HepG2 (cell line): ENCODE measurements at regions not wholly inside any gene's neighbourhood (a gene's known extent, or its start where the extent isn't known, plus 50 kb on each side); places are given as distances from the start of the nearest gene placed in this dataset.

Source experiments
- ATAC-seq: fragments of 200-7000 bp; cut with Tn5 transposase; 3 replicates; pipeline ENCODE4 v1.9.1; 2020; ENCODE audit warnings: mild to moderate bottlenecking, moderate library complexity
- BruUV-seq: library from RNA; stranded (reverse); fragments of 400-500 nt; replicated peaks from 2 replicates; lab custom pipeline; 2021; lab: Mats Ljungman, UMichigan
- CTCF ChIA-PET: fragments of 300-600 bp; formaldehyde crosslinking; extraction: SDS; loops from one replicate; lab custom pipeline; 2021; ENCODE audit warnings: low total read pairs, inconsistent platforms, low intra/inter-chr PET ratio; lab: Yijun Ruan, JAX
- POLR2A ChIA-PET: fragments of 350-600 bp; sonication (Branson Sonifier 250); formaldehyde crosslinking; loops from one replicate; lab custom pipeline; 2020; ENCODE audit warnings: antibody characterized with exemption, inconsistent platforms; lab: Yijun Ruan, JAX
- DNase-seq: peaks from one replicate; pipeline ENCODE4 v3.0.0-alpha.2; 2015; ENCODE audit warnings: low spot score
- FAIRE-seq: peaks from 3 replicates; lab custom pipeline; 2011; peaks lifted over from hg19 to GRCh38; lab: Jason Lieb, UNC
- H2AFZ ChIP-seq: one replicate; pipeline ENCODE4 v1.6.1; 2011; ENCODE audit warnings: low read length, inconsistent platforms
- H3K27ac ChIP-seq: fragments of 300-600 bp; 3 replicates; pipeline ENCODE4 v1.8.0; 2011; ENCODE audit warnings: mixed run types, mild to moderate bottlenecking, mixed read lengths, low read length, inconsistent platforms; ENCODE audit not compliant: insufficient read depth; ENCODE audit errors: extremely low read length
- H3K27me3 ChIP-seq, 2 experiments: fragments of 200-600 bp in 1 of 2; 2 replicates in 1 of 2; 3 replicates in 1 of 2; pipeline versions ENCODE4 v1.6.0 to v1.8.0; 2011; ENCODE audit warnings: low read length in 2 of 2, mild to moderate bottlenecking in 2 of 2, moderate library complexity in 2 of 2, inconsistent platforms in 1 of 2; ENCODE audit not compliant: insufficient read depth in 2 of 2, control insufficient read depth in 1 of 2
- H3K36me3 ChIP-seq, 2 experiments: fragments of 200-600 bp in 1 of 2; replicated peaks in 1 of 2; 2 replicates in 1 of 2; 3 replicates in 1 of 2; pipeline versions ENCODE4 v1.5.1 to v1.8.0; 2011; ENCODE audit warnings: low read length in 2 of 2, inconsistent platforms in 1 of 2; ENCODE audit not compliant: insufficient read depth in 2 of 2, control insufficient read depth in 1 of 2
- H3K4me1 ChIP-seq: 2 replicates; pipeline ENCODE4 v1.5.1; 2012; ENCODE audit warnings: low read length, inconsistent platforms; ENCODE audit not compliant: insufficient read depth
- H3K4me2 ChIP-seq: 2 replicates; pipeline ENCODE4 v1.6.0; 2011; ENCODE audit warnings: low read depth, low read length, inconsistent platforms
- H3K4me3 ChIP-seq, 3 experiments: fragments of 200-600 bp in 1 of 3; sonication (generic), shearing (Covaris generic) in 1 of 3; replicated peaks in 1 of 3; 2 replicates each; pipeline ENCODE4 v1.5.1; 2011 to 2016; ENCODE audit warnings: low read length in 3 of 3, inconsistent platforms in 2 of 3, low read depth in 2 of 3, mild to moderate bottlenecking in 2 of 3, control low read depth in 1 of 3, mixed read lengths in 1 of 3; ENCODE audit not compliant: insufficient read depth in 1 of 3
- H3K79me2 ChIP-seq: one replicate; pipeline ENCODE4 v1.6.1; 2011; ENCODE audit warnings: low read length, inconsistent platforms; ENCODE audit not compliant: insufficient read depth
- H3K9ac ChIP-seq: 2 replicates; pipeline ENCODE4 v1.6.0; 2011; ENCODE audit warnings: mild to moderate bottlenecking, low read depth, low read length, inconsistent platforms; ENCODE audit not compliant: insufficient read depth
- H3K9me3 ChIP-seq: 2 replicates; pipeline ENCODE4 v1.5.1; 2012; ENCODE audit warnings: mild to moderate bottlenecking, low read length
- H4K20me1 ChIP-seq: 2 replicates; pipeline ENCODE4 v1.6.0; 2011; ENCODE audit warnings: inconsistent platforms, mild to moderate bottlenecking, low read length, moderate library complexity; ENCODE audit not compliant: insufficient read depth
- GTF3A ChIP-seq: sonication (generic); formaldehyde crosslinking; conservative IDR thresholded peaks from 2 replicates; pipeline ENCODE4 v1.4.0; 2020; ENCODE audit warnings: mild to moderate bottlenecking, missing genetic modification reagents
- KAT8 ChIP-seq: IDR thresholded peaks from 2 replicates; pipeline ENCODE4 v1.6.1; 2016; ENCODE audit warnings: missing genetic modification reagents, missing compliant biosample characterization
- KLF6 ChIP-seq: IDR thresholded peaks from 2 replicates; pipeline ENCODE4 v1.8.0; 2016; ENCODE audit warnings: missing biosample characterization, missing genetic modification reagents
- NCOR1 ChIP-seq: fragments of 200-600 bp; sonication (generic); IDR thresholded peaks from 2 replicates; pipeline ENCODE4 v1.7.0; 2017; ENCODE audit warnings: antibody characterized with exemption, low read length, borderline replicate concordance
- RBFOX2 ChIP-seq: fragments of 200-400 bp; formaldehyde crosslinking; IDR thresholded peaks from 2 replicates; pipeline ENCODE4 v1.6.1; 2017; ENCODE audit warnings: low read depth, mild to moderate bottlenecking, low read length
- SAP130 ChIP-seq: IDR thresholded peaks from 2 replicates; pipeline ENCODE4 v1.6.1; 2016; ENCODE audit warnings: low read depth
- ZSCAN21 ChIP-seq: sonication (generic); formaldehyde crosslinking; IDR thresholded peaks from 2 replicates; pipeline ENCODE4 v1.8.0; 2022; ENCODE audit warnings: mild to moderate bottlenecking, missing genetic modification reagents, moderate library complexity, borderline replicate concordance
- WGBS: methylation state at CpG from one replicate; pipeline ENCODE4 v1.1.6; 2017; ENCODE audit warnings: low lambda C conversion rate; 5-methylcytosine and 5-hydroxymethylcytosine counted together
- in situ Hi-C: cut with HindIII; loops from 2 replicates; pipeline ENCODE4 v1.10.0; 2017; ENCODE audit warnings: low pct_unique_long_range_greater_than_20kb; ENCODE audit not compliant: extremely low pct_ligation_motif_present
- intact Hi-C: fragments of 100-400 bp; cut with micrococcal nuclease; formaldehyde crosslinking; loops from one replicate; pipeline ENCODE4 v1.10.0; 2022; ENCODE audit not compliant: unreplicated experiment
- TF ChIP-seq, protein P1 (sequence below): sonication (generic); formaldehyde crosslinking; IDR thresholded peaks from 2 replicates; pipeline ENCODE4 v1.4.0; 2020; ENCODE audit warnings: missing genetic modification reagents
- TF ChIP-seq, protein P2 (sequence below): sonication (generic); formaldehyde crosslinking; IDR thresholded peaks from 2 replicates; pipeline ENCODE4 v1.4.0; 2020; ENCODE audit warnings: low read depth, mild to moderate bottlenecking, missing genetic modification reagents

DNA sequence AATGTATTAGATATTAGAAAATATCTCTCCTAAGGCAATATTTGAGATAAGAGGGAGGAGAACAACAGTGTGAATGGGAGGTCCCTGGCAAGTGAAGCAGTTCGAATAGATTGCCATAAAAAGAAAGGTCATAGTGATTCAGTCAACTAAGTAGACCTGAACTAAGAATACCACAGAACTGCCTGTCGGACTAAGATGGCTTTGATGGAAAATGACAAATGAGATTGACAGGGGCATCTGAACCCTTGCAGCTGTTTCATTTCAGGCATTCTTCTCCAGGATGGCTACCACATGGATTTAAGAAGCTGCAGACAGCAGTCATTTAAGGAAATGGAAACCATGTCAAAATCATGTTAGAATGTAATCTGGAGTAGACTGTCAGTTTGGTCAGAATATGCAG is 308.4 kb upstream of the MEF2C start:
- in situ Hi-C loops (no loop called here), intact Hi-C loops (no loop called here)
- WGBS: 0% methylated on average over 2 of the region's 2 CpGs
- H3K36me3 ChIP-seq: no peaks in the 10 kb centered on the region
- no peaks in the 10 kb centered on the region for H4K20me1 ChIP-seq
- no peak overlapping the region for H3K4me3 ChIP-seq
- H3K4me1 ChIP-seq: no peaks in the 10 kb centered on the region
- no peak overlapping the region for H3K4me2 ChIP-seq
- FAIRE-seq (no peak), DNase-seq (no peak), ATAC-seq (no peak)
- peaks cover 5% of the 10 kb centered on the region; the same call in 1 of the 2 replicates for H3K9me3 ChIP-seq
- ChIA-PET CTCF (no interaction called here), POLR2A (no interaction called here)
- no peak overlapping the region for H3K27ac ChIP-seq
- H3K9ac ChIP-seq: no peak overlapping the region
- no peaks in the 10 kb centered on the region for H3K79me2 ChIP-seq
- TF ChIP-seq, protein P1, sequence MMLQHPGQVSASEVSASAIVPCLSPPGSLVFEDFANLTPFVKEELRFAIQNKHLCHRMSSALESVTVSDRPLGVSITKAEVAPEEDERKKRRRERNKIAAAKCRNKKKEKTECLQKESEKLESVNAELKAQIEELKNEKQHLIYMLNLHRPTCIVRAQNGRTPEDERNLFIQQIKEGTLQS (CRISPR knock-in tag): no peak
- TF ChIP-seq NCOR1: no peak
- TF ChIP-seq KLF6 (CRISPR knock-in tag): no peak
- no peak for TF ChIP-seq GTF3A (CRISPR knock-in tag)
- no peak for TF ChIP-seq SAP130
- no peak for TF ChIP-seq KAT8
- H3K27me3 ChIP-seq: no peaks in the 10 kb centered on the region
- no peak overlapping the region for H2AFZ ChIP-seq
- BruUV-seq: no TSS peak

- Histone ChIP-seq H3K27me3 (no peaks in the 10 kb centered on the region), H4K20me1 (no peaks in the 10 kb centered on the region), H3K9ac (no peak overlapping the region), H3K4me2 (no peak overlapping the region), H3K27ac (no peak overlapping the region), H3K4me3 (no peak overlapping the region), H3K36me3 (no peaks in the 10 kb centered on the region), H3K9me3 (peaks cover 5% of the 10 kb centered on the region; the same call in 1 of the 2 replicates), H3K79me2 (no peaks in the 10 kb centered on the region), H3K4me1 (no peaks in the 10 kb centered on the region), H2AFZ (no peak overlapping the region)
- POLR2A ChIA-PET: no interaction called here
- DNase-seq: no peak
- no peak for ATAC-seq
- intact Hi-C loops (no loop called here), in situ Hi-C loops (no loop called here)
- WGBS: 1% methylated on average over 3 of the region's 3 CpGs
- no TSS peak for BruUV-seq
- CTCF ChIA-PET: no interaction called here
- no peak for FAIRE-seq
- TF ChIP-seq ZSCAN21 (CRISPR knock-in tag): no peak
- no peak for TF ChIP-seq RBFOX2
- TF ChIP-seq, protein P2, sequence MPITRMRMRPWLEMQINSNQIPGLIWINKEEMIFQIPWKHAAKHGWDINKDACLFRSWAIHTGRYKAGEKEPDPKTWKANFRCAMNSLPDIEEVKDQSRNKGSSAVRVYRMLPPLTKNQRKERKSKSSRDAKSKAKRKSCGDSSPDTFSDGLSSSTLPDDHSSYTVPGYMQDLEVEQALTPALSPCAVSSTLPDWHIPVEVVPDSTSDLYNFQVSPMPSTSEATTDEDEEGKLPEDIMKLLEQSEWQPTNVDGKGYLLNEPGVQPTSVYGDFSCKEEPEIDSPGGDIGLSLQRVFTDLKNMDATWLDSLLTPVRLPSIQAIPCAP (CRISPR knock-in tag): no peak
Measured at GRCh38 chr5:89190515-89191265, 307.7 kb upstream of the MEF2C start.
